CD4-positive, alpha-beta T cell treated with Interleukin-17A for 1 hour (primary cell): ENCODE measurements at regions not wholly inside any gene's neighbourhood (a gene's known extent, or its start where the extent isn't known, plus 50 kb on each side); places are given as distances from the start of the nearest gene placed in this dataset.

Experiments used
- DNase-seq: peaks from one replicate; pipeline ENCODE4 v3.0.0-alpha.2; 2020

- DNase-seq: no peak
Measured at GRCh38 chr1:5367306-5367705, 624.9 kb downstream of the NPHP4 start.

- DNase-seq: no peak
Measured at GRCh38 chr1:5365751-5366150, 626.5 kb downstream of the NPHP4 start.

- DNase-seq: no peak
Measured at GRCh38 chr1:5364591-5364990, 627.6 kb downstream of the NPHP4 start.

- DNase-seq: no peak
Measured at GRCh38 chr1:5354681-5355080, 637.5 kb downstream of the NPHP4 start.

- DNase-seq: no peak
Measured at GRCh38 chr1:5351366-5351765, 640.9 kb downstream of the NPHP4 start.

- DNase-seq: no peak
Measured at GRCh38 chr1:5349526-5349925, 642.7 kb downstream of the NPHP4 start.

GRCh38 chr1:5348732-5349465 lies 643.3 kb downstream of the NPHP4 start:
- DNase-seq: peak; percentile 17

- DNase-seq: no peak
Measured at GRCh38 chr1:5347726-5348125, 644.5 kb downstream of the NPHP4 start.

- DNase-seq: no peak
Measured at GRCh38 chr1:5345556-5345955, 646.7 kb downstream of the NPHP4 start.

- no peak for DNase-seq
Measured at GRCh38 chr1:5343256-5344020, 648.8 kb downstream of the NPHP4 start.

GRCh38 chr1:5342830-5343229 lies 649.4 kb downstream of the NPHP4 start:
- no peak for DNase-seq

GRCh38 chr1:5342172-5342571 lies 650.1 kb downstream of the NPHP4 start:
- DNase-seq: no peak

GRCh38 chr1:5341471-5341870 lies 650.8 kb downstream of the NPHP4 start:
- DNase-seq: no peak

- no peak for DNase-seq
Measured at GRCh38 chr1:5340560-5341130, 651.6 kb downstream of the NPHP4 start.

- DNase-seq: no peak
Measured at GRCh38 chr1:5338466-5338865, 653.8 kb downstream of the NPHP4 start.

GRCh38 chr1:5333291-5333690 lies 658.9 kb downstream of the NPHP4 start:
- no peak for DNase-seq

- no peak for DNase-seq
Measured at GRCh38 chr1:5331101-5331500, 661.1 kb downstream of the NPHP4 start.

GRCh38 chr1:5329068-5329739 lies 663.0 kb downstream of the NPHP4 start:
- peak; percentile 14 for DNase-seq

- DNase-seq: no peak
Measured at GRCh38 chr1:5324883-5325282, 667.3 kb downstream of the NPHP4 start.

GRCh38 chr1:5318143-5318816 lies 663.9 kb downstream of the AJAP1 start:
- DNase-seq: no peak

GRCh38 chr1:5317391-5317790 lies 663.0 kb downstream of the AJAP1 start:
- DNase-seq: no peak

GRCh38 chr1:5312862-5313261 lies 658.5 kb downstream of the AJAP1 start:
- DNase-seq: no peak

GRCh38 chr1:5312293-5312674 lies 657.9 kb downstream of the AJAP1 start:
- no peak for DNase-seq
